ENCODE measurements at regions not wholly inside any gene's neighbourhood (a gene's known extent, or its start where the extent isn't known, plus 50 kb on each side); places are given as distances from the start of the nearest gene placed in this dataset.

DNA sequence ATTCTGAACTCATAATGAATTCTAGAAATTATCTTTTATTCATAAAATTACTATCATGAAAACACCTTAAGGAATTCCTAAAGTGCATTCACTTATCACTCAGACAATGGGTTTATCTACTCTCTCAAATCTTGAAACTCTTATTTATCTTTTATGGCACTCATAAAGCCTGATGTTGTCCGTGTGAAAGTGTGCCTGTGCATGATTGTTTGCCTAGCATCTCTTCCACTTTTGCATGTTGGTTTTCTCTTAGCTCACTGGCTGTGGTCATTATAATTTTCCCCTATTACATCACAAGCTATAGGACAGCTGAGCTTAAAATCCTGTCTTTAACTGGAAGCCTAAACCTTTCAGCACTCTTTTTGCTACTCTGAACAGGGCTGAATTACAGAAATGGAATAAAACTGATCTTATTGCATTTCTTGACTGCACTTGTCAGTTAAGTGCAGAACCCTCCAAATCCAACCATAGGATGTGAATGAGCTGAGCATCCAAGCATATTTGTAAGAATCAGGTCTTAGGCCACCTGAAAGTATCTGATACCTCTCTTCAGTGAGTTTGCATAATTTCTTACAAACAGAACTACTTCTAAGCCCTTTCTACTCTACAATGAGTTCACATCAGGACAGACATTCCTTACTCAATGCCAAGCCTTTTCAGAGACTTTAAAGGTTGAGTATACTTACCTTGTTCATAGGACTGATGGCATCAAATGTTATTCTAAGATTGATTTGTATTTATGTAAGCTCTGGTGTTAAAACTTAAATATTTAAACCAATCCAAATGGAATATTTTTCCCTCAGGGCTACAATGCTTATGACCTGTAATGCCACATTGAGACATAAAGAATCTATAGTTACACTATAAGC is 221.2 kb upstream of the KITLG start:
- no peaks in the 10 kb centered on the region for H3K36me3 Mint-ChIP-seq
- no peaks in the 10 kb centered on the region for H3K4me1 ChIP-seq

DNA sequence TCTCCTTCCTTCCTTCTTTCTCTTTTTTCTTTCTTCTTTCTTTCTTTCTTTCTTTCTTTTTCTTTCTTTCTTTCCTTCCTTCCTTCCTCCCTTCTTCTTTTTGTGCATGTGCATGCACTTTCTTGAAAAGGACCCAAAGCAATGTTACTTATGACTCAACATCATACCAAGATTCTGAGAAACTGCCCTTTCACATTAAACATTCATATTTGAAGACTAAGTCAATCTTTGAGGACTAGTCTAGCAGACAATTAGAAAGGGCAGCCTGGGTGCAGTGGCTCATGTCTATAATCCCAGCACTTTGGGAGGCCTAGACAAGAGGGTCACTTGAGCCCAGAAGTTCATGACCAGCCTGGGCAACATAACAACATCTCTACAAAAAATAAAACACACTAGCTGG is 212.8 kb upstream of the KITLG start:
- H3K9me3 Mint-ChIP-seq, result peaks cover 18% of the 10 kb centered on the region
- H3K4me2 ChIP-seq, result no peak overlapping the region
- no peaks in the 10 kb centered on the region for H3K27me3 ChIP-seq
- no peak overlapping the region for H2AFZ ChIP-seq (replicated peaks)
- no peak overlapping the region for H3K4me3 ChIP-seq
- no peaks in the 10 kb centered on the region for H3K9me3 ChIP-seq (ENCODE audit: low read depth)
- no peaks in the 10 kb centered on the region for H3K36me3 ChIP-seq
- no peaks in the 10 kb centered on the region for H3K4me1 ChIP-seq
- H4K20me1 ChIP-seq (ENCODE audit: low read depth), result no peaks in the 10 kb centered on the region
- H3K79me2 ChIP-seq (ENCODE audit: low read depth), result no peaks in the 10 kb centered on the region
- H3K4me1 Mint-ChIP-seq, result no peaks in the 10 kb centered on the region
- H3K27ac ChIP-seq, result no peak overlapping the region
- H3K27me3 Mint-ChIP-seq (ENCODE audit: insufficient read depth, low read depth), result no peaks in the 10 kb centered on the region
- no peak overlapping the region for H3K27ac Mint-ChIP-seq
- TF ChIP-seq EZH2 (IDR thresholded peaks at IDR 0.05) (no peak), EZH2phosphoT487 (IDR thresholded peaks at IDR 0.05) (no peak)
- TF ChIP-seq, protein P1, sequence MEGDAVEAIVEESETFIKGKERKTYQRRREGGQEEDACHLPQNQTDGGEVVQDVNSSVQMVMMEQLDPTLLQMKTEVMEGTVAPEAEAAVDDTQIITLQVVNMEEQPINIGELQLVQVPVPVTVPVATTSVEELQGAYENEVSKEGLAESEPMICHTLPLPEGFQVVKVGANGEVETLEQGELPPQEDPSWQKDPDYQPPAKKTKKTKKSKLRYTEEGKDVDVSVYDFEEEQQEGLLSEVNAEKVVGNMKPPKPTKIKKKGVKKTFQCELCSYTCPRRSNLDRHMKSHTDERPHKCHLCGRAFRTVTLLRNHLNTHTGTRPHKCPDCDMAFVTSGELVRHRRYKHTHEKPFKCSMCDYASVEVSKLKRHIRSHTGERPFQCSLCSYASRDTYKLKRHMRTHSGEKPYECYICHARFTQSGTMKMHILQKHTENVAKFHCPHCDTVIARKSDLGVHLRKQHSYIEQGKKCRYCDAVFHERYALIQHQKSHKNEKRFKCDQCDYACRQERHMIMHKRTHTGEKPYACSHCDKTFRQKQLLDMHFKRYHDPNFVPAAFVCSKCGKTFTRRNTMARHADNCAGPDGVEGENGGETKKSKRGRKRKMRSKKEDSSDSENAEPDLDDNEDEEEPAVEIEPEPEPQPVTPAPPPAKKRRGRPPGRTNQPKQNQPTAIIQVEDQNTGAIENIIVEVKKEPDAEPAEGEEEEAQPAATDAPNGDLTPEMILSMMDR (IDR thresholded peaks at IDR 0.05), result no peak
- H3F3A ChIP-seq (ENCODE audit: low read depth), result no peaks in the 10 kb centered on the region
- H3K36me3 Mint-ChIP-seq, result no peaks in the 10 kb centered on the region
- DNase-seq (ENCODE audit: low spot score), result no peak
- no peak overlapping the region for H3K4me3 Mint-ChIP-seq
- no peak overlapping the region for H3K9ac ChIP-seq

More for the DNA sequence above, 221.2 kb upstream of the KITLG start:
- Histone ChIP-seq H3K9me3 (ENCODE audit: low read depth) (no peaks in the 10 kb centered on the region), H3K4me2 (no peak overlapping the region), H3K4me3 (no peak overlapping the region), H3K27me3 (no peaks in the 10 kb centered on the region), H3K36me3 (no peaks in the 10 kb centered on the region), H3F3A (ENCODE audit: low read depth) (no peaks in the 10 kb centered on the region), H2AFZ (replicated peaks) (no peak overlapping the region), H3K27ac (no peak overlapping the region), H3K9ac (no peak overlapping the region), H4K20me1 (ENCODE audit: low read depth) (no peaks in the 10 kb centered on the region), H3K79me2 (ENCODE audit: low read depth) (no peaks in the 10 kb centered on the region)
- no peaks in the 10 kb centered on the region for H3K9me3 Mint-ChIP-seq
- TF ChIP-seq, protein P1 (IDR thresholded peaks at IDR 0.05), result no peak
- no peak for TF ChIP-seq EZH2phosphoT487 (IDR thresholded peaks at IDR 0.05)
- no peak for TF ChIP-seq EZH2 (IDR thresholded peaks at IDR 0.05)
- H3K4me1 Mint-ChIP-seq, result no peaks in the 10 kb centered on the region
- no peak for DNase-seq (ENCODE audit: low spot score)
- H3K27me3 Mint-ChIP-seq (ENCODE audit: insufficient read depth, low read depth), result peaks cover 2% of the 10 kb centered on the region
- H3K4me3 Mint-ChIP-seq, result no peak overlapping the region
- H3K27ac Mint-ChIP-seq, result no peak overlapping the region

DNA sequence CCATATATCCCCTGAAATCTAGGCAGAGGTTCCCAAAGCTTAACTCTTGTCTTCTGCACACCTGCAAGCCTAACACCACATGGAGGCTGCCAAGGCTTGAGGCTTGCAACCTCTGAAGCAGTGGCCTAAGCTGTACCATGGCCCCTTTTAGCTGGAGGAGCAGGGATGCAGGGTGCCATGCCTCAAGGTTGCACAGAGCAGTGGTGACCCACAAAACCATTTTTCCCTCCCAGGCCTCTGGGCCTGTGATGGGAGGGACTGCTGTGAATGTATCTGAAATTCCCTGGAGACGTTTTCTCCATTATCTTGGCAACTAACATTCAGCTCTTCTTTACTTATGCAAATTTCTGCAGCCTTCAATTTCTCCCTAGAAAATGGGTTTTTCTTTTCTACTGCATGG is 210.0 kb upstream of the KITLG start:
- H3K4me3 ChIP-seq, result no peak overlapping the region
- Mint-ChIP-seq H3K36me3 (no peaks in the 10 kb centered on the region), H3K27ac (no peak overlapping the region)

More for the DNA sequence above, 210.0 kb upstream of the KITLG start:
- TF ChIP-seq EZH2phosphoT487 (IDR thresholded peaks at IDR 0.05), result no peak
- TF ChIP-seq, protein P1 (IDR thresholded peaks at IDR 0.05), result no peak
- TF ChIP-seq EZH2 (IDR thresholded peaks at IDR 0.05), result no peak
- Histone ChIP-seq H3K36me3 (no peaks in the 10 kb centered on the region), H3K9ac (no peak overlapping the region), H3K27me3 (no peaks in the 10 kb centered on the region), H3K79me2 (ENCODE audit: low read depth) (no peaks in the 10 kb centered on the region), H3K9me3 (ENCODE audit: low read depth) (no peaks in the 10 kb centered on the region), H2AFZ (replicated peaks) (no peak overlapping the region), H3K4me2 (no peak overlapping the region), H3F3A (ENCODE audit: low read depth) (no peaks in the 10 kb centered on the region), H3K27ac (no peak overlapping the region), H4K20me1 (ENCODE audit: low read depth) (no peaks in the 10 kb centered on the region), H3K4me1 (no peaks in the 10 kb centered on the region)
- H3K4me1 Mint-ChIP-seq, result no peaks in the 10 kb centered on the region
- no peak overlapping the region for H3K4me3 Mint-ChIP-seq
- H3K27me3 Mint-ChIP-seq (ENCODE audit: insufficient read depth, low read depth), result no peaks in the 10 kb centered on the region
- no peak for DNase-seq (ENCODE audit: low spot score)
- H3K9me3 Mint-ChIP-seq, result peaks cover 18% of the 10 kb centered on the region
